HG03175 (cell line): ENCODE measurements at regions not wholly inside any gene's neighbourhood (a gene's known extent, or its start where the extent isn't known, plus 50 kb on each side); places are given as distances from the start of the nearest gene placed in this dataset.

Experiments used
- ATAC-seq: cut with Tn5 transposase; IDR thresholded peaks from one replicate; pipeline ENCODE4 v1.9.1; 2021; ENCODE audit warnings: mild to moderate bottlenecking, moderate library complexity; ENCODE audit not compliant: unreplicated experiment

DNA sequence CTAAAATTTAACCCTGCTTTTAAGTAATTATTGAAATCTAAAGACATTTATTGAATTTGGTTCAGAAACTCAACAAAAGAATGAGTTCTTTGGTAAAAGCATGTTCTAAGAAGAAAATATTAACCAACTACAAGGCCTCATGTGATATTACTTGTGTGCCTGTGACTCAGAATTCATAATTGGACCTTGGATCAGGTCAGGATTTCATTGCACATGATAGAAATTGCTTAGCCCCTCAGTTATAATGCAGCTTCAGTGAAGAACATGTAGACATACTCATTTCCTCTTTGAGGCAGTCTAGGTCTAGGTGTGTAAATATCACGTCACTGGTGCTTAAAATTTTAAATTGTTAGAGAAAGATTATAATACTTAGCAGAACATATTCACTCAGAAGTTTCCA, 410.0 kb upstream of the SOX9 start:
- no peak for ATAC-seq

DNA sequence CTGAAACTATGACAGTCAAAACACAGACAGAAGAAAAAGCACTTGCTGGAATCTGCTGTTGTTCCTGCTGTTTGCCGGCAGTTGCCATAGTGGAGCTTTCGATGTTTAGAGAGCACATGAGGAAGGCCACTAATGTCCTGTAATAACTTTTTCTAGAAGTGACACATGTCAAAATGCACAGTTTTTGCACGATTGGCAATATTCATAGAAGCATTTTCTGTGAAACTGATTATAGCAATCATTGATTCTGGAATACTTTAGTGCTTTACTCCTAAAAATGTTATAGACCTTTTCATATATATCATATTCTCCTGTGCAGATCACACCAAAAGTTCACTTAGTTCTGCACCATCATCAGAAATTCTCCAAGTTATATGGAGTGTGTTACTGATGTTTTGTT, 407.0 kb upstream of the SOX9 start:
- ATAC-seq, result no peak

- no peak for ATAC-seq
Observed at GRCh38 chr17:71724339-71724738, 396.5 kb upstream of the SOX9 start.

DNA sequence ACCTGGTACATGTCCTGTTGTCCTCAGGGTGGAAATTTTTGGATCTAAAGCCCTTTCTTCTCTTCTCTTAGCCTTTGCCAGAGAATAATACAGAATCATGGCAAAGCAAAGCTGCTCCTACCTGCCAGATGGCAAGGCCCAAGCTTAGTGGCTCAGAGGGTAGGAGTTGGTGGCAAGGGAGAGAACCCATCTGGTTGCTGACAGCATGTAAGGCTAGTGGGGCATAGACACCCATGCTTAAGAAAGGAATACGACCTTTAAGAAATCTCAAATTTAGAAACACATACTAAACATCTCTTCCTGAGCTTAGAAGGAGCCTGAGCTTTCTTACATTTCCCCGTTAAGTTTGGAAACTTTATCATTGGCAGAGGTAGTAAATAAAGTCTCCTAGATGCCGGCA, 395.0 kb upstream of the SOX9 start:
- ATAC-seq, result no peak

GRCh38 chr17:71726341-71726740, 394.5 kb upstream of the SOX9 start:
- no peak for ATAC-seq

DNA sequence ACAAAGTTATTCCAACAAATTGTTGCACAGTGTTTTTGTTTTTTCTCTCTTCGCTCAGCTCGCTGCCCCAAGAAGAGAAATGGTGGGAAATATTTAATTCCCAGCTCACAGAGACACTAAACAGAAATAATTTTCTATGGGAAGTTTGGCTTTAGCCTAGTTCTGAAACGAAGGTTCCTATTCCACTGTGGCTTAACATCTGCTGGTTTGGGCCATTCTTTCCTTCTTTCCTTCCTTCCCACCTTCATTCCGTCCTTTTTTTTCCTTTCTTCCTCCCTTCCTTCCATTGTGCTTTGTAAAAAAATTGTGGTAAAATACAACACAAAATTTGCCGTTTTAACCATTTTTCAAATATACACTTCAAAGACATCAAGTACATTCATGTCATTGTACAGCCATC, 393.5 kb upstream of the SOX9 start:
- ATAC-seq, result no peak

DNA sequence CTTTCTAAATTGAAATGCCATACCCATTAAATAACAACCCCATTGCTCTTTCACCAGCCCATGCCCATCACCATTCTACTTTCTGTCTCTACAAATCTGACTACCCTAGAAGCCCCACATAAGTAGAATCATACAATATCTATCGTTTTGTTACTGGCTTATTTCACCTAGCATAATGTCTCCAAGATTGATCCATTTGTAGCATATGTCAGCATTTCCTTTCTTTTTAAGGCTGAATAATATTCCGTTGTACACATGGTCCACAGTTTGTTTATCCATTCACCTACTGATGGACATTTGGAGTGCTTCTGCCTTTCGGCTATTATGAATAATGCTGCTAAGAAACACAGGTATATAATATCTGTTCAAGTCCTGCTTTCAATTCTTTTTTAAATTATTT, 393.1 kb upstream of the SOX9 start:
- no peak for ATAC-seq

GRCh38 chr17:71730871-71731270, 389.9 kb upstream of the SOX9 start:
- ATAC-seq, result no peak

- no peak for ATAC-seq
Observed at GRCh38 chr17:71735893-71736292, 384.9 kb upstream of the SOX9 start.

- no peak for ATAC-seq
Observed at GRCh38 chr17:71740866-71741265, 380.0 kb upstream of the SOX9 start.

- ATAC-seq, result no peak
Observed at GRCh38 chr17:71741836-71742235, 379.0 kb upstream of the SOX9 start.

DNA sequence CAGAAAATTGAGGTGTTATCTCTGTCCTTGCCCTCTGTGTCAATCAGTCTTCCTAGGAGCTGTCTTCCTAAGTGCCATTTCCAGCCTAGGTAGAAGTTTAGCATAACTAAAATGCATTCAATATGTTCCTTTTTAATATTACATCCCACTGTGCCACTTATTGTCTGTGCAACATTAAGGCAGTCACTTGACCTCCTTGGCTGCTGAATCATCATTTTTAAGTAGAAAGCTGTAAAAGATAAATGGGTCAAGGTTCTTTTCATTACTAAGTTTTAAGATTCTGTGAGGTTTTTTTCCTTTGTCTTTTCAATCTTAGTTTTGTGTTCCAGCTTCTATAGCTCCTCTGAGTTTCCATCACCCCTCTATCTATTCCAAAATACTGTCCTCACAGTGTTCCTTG, 371.9 kb upstream of the SOX9 start:
- no peak for ATAC-seq

- ATAC-seq, result no peak
Observed at GRCh38 chr17:71753070-71753469, 367.8 kb upstream of the SOX9 start.

GRCh38 chr17:71757156-71757555, 363.7 kb upstream of the SOX9 start:
- no peak for ATAC-seq

DNA sequence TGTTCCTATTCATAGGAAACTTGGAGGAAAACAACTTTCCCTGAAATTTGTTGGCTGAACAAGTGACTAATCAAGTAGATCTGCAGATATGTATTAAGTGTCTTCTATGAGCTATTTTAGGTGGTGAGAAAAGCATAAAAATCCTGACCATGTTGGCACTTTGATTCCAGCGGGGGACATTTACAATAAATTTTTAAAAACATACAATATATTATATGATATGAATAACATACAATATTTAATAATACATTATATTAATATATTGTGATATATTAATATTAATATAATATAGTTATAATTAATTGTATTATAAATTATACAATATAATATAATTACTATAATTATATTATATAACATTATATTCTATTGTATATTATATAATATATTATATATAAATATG, 362.9 kb upstream of the SOX9 start:
- ATAC-seq, result no peak

GRCh38 chr17:71759422-71760060, 361.3 kb upstream of the SOX9 start:
- no peak for ATAC-seq

GRCh38 chr17:71760062-71760720, 360.6 kb upstream of the SOX9 start:
- ATAC-seq, result no peak

DNA sequence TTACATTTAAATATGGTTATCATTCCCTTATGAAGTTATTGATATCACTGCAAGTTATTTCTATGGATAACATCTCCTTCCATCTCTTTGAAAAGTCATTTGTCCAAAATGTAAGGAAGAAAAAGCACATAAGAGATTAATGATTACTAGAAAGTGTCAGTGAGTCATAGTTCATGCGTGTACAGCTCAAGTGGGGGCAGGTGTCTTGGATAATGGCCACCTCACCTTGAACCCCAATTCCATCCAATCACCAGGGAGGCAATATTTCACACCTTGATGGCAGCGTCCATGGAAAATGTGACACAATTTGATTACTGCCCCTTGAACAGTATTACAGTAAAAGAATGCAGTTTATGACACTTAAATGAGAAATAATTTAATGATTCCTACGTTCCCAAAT, 358.3 kb upstream of the SOX9 start:
- ATAC-seq, result no peak

DNA sequence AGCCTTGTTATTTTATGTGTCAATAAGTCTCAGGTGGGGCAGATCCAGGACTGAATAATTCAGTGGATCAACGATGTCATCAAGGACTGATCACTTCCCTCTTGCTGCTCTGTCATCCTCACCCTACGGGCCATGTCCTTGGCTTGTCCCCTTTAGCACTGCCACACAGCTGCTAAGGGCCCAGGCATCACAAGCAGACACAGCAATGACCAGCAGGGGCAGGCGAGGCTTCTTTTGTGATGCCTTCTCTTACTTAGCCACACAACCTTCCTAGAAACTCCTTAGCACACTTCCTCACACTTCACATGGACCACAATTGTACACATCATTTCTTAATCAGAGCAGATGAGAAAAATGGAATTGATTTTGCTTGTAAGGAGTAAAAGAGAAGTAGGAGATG, 356.3 kb upstream of the SOX9 start:
- no peak for ATAC-seq

DNA sequence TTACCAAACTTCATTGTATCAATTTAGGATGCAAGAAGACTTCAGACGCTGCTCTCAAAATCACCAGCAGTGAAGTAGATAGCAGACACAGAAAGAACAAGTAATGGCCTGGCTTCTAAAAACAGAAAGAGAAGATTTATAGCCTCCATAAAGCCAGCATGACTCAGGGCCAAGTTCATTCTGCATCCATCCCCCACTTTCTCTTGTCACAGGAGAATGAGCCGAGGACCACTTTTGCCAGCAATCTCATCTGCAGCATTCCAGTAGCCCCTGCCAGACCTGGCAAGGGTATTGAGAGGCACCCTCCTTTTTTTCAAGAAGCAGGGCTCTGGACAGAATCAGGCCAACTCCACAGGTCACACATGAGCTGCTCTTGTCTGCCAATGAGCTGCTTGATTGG, 355.4 kb upstream of the SOX9 start:
- ATAC-seq, result no peak

GRCh38 chr17:71769850-71770249, 351.0 kb upstream of the SOX9 start:
- ATAC-seq, result no peak

- no peak for ATAC-seq
Observed at GRCh38 chr17:71777048-71777640, 343.7 kb upstream of the SOX9 start.

DNA sequence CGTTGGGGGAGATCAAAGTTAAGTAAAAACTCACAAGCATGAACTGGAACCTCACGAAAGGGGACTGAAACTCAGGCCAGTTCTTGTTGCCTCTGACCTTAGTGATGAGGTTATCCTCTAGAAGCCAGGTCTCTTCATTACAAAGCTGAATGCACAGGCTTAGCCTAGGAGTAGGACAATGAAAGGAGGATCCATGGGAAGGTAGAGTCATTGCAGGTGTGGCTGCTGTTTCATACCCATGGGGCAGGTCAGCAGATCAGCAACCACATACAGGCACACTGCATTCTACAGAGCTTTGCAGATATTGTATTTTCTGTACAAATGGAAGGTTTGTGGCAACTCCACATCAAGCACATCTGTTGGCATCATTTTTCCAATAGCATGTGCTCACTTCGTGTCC, 341.3 kb upstream of the SOX9 start:
- ATAC-seq, result no peak
